GM18858 (cell line): ENCODE measurements at regions not wholly inside any gene's neighbourhood (a gene's known extent, or its start where the extent isn't known, plus 50 kb on each side); places are given as distances from the start of the nearest gene placed in this dataset.

ENCODE experiments used
- ATAC-seq: cut with Tn5 transposase; IDR thresholded peaks from one replicate; pipeline ENCODE4 v1.9.1; 2021; ENCODE audit not compliant: unreplicated experiment

DNA sequence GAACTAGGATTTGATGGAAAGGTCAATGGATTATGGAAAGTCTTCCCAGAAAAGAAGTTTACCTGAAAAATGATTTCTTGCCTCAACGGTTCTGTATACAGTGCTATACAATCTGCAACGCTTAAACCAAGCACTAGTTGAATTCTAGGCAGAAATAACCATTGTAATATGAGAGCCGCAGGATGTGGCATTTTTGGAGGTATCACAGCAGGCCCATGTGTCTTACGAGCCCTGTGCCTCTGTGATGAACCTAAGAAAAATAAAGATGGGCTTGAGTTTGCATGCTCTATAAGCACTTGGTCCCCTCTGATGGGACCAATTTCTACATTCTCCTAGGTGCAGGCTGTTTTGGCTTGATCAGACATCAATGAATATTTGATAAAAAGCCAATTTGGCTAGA, 78.7 kb upstream of the RFC3 start:
- ATAC-seq = no peak

DNA sequence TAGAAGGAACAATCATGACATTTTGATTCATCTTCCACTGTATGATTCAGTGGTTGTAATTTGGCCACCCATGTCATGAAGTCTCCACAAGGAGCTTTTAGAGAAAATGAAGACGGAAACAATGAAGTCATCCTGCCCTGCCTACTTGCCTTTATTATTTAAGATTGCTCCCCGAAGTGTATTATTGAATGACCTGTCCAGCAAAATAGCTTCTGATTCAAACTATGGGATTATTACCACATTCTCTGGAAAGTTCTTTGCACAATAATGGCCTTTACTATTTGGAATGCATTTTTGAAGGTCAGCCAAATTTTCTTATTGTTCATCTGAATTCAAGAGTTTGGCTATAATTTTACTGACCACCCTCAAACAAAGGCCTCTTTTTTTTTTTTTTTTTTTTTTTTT, 77.8 kb upstream of the RFC3 start:
- no peak for ATAC-seq

DNA sequence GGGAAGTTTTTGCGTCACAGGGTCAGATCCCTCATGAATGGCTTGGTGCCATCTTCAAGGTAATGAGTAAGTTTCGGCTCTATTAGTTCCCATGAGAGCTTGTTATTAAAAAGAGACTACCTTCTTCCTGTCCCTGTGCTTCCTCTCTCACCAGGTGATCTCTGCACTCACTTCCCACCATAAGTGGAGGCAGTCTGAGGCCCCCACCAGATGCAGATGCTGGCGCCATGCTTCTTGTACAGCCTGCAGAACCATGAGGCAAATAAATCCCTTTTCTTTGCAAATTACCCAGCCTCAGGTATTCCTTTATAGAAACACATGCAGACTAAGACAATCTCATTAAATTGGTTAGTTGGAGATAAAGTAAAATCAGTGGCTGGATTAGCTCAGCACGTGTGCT, 75.6 kb upstream of the RFC3 start:
- no peak for ATAC-seq

GRCh38 chr13:33743438-33744368, 74.2 kb upstream of the RFC3 start:
- peak; percentile 72 for ATAC-seq

- ATAC-seq = no peak
Observed at GRCh38 chr13:33744589-33745369, 73.2 kb upstream of the RFC3 start.

DNA sequence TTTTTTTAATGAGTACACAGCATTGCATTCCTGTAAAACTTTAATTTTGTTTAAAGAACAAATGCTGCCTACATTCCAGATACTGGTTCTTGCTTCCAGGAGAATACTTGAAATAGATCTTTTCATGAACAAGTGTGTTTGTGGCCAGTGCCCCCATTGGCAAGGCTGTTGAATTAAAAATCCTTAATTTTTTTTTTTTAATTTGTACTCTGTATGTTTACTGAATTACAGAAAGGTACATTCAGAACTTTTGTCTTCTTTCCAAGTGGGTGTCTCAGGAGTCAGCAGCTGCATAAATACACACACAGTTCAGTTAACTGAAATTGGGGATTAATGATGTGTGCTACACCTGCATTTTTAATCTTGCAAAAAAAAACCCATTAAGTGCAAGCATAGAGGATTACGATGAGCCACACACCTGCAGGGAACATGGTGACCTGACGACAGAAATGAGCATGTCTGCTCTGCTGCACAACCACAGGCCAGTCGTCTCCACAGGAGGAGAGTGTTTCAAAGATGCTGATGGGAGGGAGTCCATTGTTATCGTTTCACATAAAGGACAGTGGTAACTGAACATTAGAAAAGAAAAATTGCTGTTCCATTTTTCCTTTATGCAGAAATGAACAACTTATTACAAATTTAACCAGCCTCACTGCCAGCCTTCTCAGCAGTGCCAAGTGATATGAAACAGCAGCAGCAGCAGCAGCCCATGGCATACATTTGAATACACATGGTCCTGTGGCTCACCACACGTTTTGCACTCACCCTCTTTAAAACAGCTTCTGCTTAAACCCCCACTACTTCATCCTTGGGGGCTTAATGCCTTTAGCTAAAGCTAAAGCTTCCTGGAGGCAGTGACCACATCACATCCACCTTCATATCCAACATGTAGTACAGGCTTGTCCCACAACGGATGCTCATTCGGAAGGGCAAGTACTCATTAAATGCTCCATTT, 72.3 kb upstream of the RFC3 start:
- ATAC-seq = peak; percentile 37

- ATAC-seq = no peak
Observed at GRCh38 chr13:33746867-33747266, 71.1 kb upstream of the RFC3 start.

DNA sequence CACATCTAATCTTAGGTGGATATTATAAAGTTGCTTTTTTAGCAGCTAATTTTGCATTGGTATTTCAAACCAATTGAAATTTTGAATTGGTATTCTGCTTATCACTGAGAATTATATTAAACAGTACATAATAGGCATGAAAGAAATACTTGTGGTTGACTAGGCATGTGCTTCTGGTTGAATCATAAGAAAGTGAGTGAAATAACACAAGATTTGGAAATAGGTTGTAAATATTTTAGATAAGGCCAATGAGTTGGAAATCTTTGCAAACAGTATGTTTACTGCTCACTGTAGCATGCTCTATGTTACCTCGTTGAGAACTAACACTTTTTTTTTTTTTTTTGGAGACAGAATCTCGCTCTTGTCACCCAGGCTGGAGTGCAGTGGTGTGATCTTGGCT, 66.8 kb upstream of the RFC3 start:
- no peak for ATAC-seq

DNA sequence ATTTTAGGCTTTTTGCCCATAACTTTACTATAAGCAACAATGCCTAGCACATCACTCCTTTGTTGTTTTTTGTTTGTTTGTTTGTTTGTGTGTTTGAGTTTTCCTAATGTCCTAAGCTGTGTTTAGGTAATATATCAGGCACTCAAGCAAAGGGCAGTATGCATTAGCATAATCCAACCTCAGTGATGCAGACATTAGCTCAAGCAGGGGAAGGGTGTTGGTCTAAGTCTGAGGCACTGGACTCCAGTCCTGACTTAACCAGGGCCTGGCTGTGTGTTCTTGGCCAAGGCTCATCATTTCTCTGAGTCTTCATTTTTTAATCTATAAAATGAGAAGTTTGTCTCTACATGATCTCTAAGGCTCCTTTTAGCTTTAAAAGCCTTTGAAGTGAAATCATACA, 65.9 kb upstream of the RFC3 start:
- no peak for ATAC-seq

DNA sequence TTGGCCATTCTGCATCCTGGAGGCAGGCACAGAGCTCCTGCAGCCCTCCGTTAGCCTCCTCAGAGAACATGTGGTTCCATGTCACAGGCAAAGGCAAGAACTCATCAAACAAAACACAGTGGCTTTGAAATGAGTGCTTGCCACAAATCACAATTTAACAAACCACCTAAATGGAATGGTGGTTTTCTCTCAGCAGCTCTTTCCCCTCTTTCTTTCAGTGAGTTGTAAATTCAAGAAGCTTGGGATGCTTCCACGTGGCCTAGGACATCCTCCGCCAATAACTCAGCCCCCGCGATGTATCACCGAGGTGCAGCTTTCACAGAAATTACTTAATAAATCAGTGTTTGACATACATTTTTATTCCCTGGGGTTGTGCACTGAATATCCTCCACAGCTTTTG, 65.4 kb upstream of the RFC3 start:
- no peak for ATAC-seq

GRCh38 chr13:33756929-33757328, 61.0 kb upstream of the RFC3 start:
- ATAC-seq = no peak

- ATAC-seq = peak; percentile 80
Observed at GRCh38 chr13:33757713-33758112, 60.2 kb upstream of the RFC3 start.

GRCh38 chr13:33758113-33758512, 59.8 kb upstream of the RFC3 start:
- ATAC-seq = peak; percentile 63

- ATAC-seq = no peak
Observed at GRCh38 chr13:33761740-33762139, 56.2 kb upstream of the RFC3 start.

DNA sequence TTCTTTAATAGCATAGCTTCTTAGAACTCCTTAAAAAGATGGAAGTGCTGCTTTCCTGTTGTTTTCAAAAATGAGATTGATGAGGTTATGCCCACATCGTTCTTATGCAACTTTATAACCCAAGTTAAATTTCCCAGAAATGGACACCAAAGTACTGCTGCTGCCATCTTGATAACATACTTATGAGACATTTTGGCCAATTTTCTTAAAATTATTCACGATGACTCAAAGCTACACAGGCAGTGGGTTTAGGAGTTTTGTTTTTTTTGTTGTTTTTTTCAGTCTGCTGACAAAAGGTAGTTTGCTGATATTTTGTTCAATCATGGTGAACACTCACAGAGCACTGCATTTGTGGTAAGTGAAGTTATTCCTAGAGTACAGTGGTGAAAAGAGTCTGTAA, 54.9 kb upstream of the RFC3 start:
- no peak for ATAC-seq

GRCh38 chr13:33764716-33765115, 53.2 kb upstream of the RFC3 start:
- no peak for ATAC-seq

GRCh38 chr13:33766329-33767123, 51.4 kb upstream of the RFC3 start:
- ATAC-seq = no peak

GRCh38 chr13:33767140-33767539, 50.8 kb upstream of the RFC3 start:
- ATAC-seq = no peak
